GM18870 (cell line): ENCODE measurements at regions not wholly inside any gene's neighbourhood (a gene's known extent, or its start where the extent isn't known, plus 50 kb on each side); places are given as distances from the start of the nearest gene placed in this dataset.
"Not testable (repeated sequence)": the region's sequence is repeated elsewhere in the genome, so short reads cannot be mapped to it uniquely, and the experiment has no call there.

Source experiments
- ATAC-seq: cut with Tn5 transposase; IDR thresholded peaks from one replicate; pipeline ENCODE4 v1.9.1; 2021; ENCODE audit warnings: moderate library complexity; ENCODE audit not compliant: unreplicated experiment

DNA sequence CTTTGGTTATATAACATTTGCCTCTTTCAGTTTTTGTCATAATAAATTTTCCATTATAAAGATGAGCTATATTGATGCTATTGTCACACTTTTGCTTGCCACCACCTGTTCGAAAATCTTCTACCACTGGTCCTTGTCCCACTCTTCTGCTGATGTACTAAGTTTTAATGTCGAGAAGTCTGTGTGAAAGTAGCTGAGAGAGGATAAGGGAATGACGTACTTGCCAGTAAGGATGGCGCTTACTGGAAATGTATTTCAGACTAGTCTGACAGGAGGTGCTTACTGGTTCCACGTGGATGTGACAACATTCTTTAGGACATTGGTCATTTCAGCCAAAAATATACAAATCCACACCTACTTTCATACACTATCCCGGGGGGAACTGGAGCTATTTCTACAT is 132.7 kb upstream of the NR3C2 start:
- no peak for ATAC-seq

DNA sequence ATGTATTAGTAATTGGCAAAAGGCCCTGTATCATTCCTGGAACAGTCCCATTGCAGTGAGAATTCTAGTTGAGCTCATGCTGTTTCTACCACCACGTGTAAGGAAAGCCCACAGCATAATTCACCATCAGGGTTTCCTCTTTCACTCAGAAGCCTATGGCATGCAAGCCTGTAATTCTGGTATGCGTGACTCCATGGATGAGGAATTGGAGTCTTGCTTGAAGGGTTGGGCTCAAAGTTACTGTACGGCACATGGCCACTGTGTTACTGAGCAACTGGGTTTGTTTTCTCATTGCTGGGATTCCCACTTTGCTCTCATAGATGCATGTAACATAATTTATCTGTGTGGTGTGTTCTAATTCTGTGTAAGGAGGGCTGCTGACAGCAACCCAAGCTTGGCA is 132.3 kb upstream of the NR3C2 start:
- ATAC-seq = no peak

DNA sequence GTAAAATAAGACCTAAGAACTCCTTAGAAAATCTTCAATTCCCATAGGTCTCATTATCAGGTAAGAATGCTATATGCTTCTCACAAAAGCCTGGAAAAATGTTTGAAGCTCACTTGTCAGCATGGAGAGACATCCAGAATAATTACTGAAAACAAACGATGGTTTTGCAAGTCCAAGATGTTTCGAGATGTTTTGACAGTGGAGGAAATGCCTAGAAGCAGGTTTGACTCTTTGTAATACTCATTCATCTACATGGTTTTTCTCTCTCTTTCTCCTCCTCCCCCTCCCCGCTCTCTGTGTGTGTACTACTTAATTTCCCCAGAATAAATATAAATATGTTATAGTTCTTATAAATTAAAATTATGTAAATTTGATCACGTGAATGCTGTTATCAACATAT is 131.9 kb upstream of the NR3C2 start:
- no peak for ATAC-seq

DNA sequence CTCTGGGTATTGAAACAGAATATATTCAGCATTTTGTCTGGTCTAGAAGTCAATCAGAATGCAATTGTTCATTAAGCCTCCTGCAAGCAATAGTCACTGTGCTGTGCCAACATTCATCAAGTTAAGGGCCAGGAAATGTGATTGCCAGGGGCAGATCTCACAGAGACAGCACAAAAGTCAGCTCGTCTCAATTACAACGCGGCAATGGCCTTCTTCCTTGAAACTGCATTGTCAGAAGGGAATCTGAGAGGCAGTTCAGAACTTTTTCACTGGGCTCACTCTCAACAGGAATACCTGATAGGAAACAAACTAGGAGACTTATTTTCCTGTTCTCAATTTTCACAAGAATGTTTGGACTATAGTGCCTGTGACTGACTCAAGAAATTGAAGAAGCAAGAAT is 131.1 kb upstream of the NR3C2 start:
- no peak for ATAC-seq

DNA sequence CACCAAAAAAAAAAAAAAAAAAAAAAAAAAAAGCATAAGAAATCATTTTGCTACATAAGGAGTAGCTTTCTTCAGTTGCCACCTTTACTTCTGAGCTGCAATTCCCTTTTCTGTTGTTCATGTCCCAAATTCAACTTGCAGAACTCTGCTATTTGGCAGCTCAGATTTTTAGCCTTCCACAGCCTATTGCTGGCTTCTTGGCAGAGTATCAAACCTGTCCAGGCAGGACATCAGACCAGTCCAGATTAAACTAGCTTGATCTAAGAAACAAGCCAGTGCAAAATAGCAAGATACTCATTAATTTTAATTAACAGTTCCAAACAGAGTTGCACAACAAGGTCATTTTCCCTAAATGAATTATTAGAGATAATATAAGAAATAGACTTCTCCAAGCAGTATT is 123.6 kb upstream of the NR3C2 start:
- ATAC-seq = no peak

DNA sequence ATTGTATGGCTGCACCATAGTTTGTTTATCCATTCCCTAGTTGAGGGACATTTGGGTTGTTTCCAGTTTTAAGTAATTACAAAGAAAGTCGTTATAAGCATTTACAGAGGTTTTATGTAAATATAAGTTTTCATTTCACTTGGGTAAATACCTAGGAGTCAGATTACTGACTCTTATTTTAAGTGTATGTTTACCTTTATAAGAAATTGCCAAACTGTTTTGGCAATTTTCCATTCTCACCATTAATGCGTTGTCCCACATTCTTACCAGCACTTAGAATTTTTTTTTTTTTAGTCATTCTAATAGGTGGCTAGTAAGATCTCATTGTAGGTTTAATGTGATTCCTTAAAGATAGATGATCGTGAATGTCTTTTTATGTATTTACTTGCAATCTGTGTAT is 121.5 kb upstream of the NR3C2 start:
- ATAC-seq = no peak

DNA sequence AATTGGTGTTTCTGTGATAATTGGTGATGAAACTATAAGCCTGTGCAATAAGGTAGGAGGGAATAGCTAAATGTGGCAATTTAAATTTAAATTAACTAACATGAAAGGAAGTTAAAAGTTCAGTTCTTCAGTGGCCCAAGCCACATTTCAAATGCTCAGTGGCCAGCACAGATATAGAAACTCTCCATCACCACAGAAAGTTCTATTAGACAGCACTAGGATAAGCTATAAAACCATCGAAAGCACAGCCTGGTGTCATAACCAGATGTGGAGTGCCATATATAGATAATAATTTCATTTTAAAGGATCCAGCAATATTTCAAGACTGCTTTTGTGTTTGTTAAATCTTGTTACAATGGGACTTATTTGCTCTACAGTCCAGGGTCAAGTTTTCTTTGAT is 119.3 kb upstream of the NR3C2 start:
- no peak for ATAC-seq

DNA sequence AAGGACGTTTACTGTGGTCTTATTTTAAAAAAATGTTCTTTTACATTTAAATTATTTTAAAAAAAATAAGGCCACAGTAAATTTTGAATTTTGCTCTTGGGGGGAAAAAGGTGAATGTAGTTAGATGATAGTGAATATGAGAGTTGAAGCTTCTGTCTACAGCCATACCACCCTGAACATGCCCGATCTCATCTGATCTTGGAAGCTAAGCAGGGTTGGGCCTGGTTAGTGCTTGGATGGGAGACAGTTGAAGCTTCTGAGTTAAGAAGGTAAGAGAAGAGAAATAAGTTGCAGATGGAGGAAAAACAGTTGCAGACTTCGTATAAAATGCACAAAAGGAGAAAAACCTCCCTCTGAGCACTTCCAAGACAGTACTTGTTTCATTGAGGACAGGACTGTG is 115.6 kb upstream of the NR3C2 start:
- ATAC-seq = no peak

DNA sequence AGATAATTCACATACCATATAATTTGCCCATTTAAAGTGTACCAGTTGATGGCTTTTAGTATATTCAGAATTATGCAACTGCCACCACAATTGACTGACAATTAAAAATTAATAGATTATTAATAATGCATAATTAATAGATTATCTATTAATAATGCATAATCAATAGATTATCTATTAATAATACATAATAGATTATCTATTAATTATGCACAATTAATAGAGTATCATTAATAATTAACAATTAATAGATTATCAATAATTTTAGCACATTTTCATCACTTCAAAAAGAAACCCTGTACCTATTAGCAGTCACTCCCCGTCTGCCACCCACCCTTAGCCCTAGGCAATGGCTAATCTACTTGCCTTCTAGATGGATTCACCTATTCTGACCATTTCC is 108.6 kb upstream of the NR3C2 start:
- no peak for ATAC-seq

DNA sequence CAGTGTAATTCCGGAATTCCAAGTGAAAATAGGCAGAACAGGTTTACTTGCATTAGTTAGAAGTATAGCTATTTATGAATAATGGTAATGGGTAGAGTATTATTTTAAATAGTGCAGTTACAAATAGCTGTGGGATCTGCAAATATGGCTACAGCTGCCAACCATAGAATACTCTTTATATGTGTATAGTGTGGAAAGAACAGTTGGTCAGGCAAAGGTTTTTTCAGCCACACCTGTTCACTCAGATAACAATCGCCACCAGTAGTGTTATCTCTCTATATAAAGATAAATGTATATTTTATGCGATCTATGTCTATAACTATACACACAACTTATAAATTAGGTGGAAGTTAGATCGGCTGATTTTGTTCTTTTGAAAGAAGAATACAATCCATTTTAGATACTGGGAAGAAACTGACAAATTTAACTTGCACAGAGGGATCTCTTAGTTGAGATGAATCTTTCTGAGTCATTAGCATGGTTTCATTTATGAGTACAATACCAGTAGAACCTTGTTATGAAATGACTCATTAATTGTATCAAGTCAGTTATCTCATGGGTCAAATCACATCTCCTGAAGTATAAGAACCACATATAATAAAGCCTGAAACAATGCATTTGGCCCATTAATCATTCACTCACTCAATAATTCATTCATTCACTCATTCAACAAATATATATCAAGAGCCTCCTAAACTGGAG is 100.9 kb upstream of the NR3C2 start:
- ATAC-seq = peak; percentile 62

DNA sequence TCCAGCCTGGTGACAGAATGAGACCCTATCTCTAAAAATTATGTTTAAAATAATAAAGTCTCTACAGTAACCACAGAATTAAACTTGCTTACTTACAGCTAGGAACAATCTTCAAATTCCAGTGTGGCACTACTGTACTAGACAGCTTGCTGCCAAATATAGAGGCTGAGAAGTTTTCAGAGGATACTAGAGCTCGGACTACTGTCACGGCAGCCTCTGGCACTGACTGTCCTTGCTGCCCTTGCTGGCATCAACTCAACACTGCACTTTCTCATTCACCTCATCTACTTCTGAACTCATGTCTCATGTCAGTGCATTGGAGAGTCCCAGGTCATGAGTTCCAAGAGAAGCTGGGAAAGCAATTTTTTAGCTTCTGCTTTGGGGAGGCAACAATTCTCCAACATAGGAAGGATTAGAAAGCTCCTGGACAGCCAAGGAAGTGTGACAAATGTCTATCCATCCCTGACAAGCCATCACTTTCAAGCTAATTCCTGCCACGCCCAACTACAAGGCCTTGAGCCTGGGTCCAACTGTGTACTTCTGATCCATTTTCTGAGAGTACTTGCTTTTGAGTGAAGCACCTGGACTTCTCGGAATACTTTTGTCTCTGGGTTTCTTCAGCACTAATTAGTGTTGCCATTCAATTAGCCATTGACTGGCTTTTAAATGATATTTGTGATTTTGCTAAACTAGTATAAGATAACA is 98.6 kb upstream of the NR3C2 start:
- no peak for ATAC-seq

DNA sequence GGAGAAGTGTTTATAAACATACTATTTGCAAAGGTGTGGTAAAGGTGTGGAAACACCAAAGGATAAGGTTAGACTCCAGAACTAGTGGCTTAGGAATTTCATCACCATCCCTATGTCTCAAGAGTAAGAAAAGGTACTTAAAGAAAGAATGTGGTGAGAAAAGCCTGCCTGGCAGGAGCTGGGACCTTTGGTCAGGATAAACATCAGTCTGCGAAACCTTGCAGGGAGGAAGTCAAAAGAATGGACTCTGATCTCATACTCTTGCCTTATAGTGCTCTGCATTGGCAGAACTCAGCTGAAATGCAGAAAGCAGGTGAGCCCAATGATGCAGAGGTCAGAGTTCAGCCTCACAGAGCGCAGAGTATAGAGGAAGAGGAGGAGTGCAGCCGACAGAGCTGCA is 97.2 kb upstream of the NR3C2 start:
- no peak for ATAC-seq

DNA sequence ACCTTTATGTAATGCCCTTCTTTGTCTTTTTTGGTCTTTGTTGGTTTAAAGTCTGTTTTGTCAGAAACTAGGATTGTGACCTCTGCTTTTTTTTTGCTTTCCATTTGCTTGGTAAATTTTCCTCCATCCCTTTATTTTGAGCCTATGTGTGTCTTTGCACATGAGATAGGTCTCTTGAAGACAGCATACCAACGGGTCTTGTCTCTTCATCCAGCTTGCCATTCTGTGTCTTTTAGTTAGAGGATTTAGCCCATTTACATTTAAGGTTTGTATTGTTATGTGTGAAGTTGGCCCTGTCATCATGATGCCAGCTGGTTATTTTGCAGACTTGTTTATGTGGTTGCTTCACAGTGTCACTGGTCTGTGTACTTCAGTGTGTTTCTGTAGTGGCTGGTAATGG is 91.6 kb upstream of the NR3C2 start:
- not testable (repeated sequence) for ATAC-seq

DNA sequence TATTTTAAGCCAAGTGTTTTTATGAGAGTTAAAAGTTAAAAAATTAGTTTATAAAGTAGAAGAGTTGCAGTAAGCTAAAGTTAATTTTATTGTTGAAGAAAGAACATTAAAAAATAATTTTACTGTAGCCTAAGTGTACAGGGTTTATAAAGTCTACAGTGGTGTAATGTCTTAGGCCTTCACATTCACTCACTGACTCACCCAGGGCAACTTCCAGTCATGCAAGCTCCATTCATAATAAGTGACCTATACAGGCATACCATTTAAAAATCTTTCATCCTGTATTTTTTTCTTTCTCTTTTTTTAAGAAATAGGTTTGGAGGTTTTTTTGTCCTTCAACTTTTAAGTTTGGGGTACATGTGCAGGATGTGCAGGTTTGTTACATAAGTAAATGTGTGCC is 87.9 kb upstream of the NR3C2 start:
- no peak for ATAC-seq

DNA sequence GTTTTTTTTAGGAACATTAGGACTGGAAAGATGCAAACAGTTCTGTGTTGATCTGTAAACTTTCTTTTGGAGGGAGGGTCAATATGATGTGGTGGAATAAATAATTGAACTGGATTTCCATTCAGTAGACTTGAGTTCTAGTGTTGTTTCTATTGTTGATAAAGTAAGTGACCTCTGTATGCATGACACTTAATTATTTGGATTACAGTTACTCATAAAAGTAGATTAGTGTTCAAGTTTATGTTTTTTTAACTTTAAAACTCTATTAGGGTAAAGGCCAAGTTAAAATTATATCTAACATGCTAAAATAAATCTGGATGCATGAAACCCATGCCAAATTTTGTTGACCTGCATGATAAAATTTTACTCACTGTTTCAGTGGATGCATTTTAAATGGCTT is 85.4 kb upstream of the NR3C2 start:
- ATAC-seq = no peak

DNA sequence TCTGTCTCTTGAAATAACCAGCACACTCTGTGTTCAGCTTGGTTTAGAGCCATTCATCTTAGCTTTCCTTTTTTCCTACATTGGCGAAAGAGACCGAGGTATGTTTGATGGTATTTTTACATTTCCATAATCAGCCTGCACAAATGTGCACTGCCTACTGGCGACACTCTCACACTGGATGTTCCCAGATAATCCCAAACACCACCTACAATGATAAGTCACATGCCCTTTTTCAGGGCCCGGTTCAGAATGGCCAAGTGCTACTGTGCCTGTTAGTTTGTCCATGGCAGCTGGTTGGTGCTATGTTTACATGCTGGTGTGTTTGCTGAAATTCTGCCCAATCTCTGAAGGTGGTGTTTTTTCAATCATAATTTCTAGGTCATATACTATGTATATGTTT is 80.8 kb upstream of the NR3C2 start:
- ATAC-seq = no peak

DNA sequence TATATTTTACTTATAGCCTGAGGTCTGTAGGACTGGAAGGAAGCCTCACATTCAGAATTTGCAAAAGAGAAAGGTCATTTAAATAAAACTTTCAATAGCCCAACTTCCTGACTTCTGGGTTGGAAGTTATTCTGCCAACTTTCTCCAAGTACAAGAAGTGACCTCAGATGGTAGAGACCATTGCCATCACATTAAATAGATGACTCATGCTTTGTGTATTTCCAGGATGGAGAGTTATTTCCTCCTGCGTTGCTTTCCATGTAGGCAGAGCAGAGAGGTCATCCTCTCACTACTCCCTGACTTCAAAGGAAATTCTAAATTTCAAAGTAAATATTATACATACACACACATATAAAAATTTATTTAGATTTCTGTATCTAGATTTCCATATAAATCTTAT is 73.0 kb upstream of the NR3C2 start:
- ATAC-seq = no peak

DNA sequence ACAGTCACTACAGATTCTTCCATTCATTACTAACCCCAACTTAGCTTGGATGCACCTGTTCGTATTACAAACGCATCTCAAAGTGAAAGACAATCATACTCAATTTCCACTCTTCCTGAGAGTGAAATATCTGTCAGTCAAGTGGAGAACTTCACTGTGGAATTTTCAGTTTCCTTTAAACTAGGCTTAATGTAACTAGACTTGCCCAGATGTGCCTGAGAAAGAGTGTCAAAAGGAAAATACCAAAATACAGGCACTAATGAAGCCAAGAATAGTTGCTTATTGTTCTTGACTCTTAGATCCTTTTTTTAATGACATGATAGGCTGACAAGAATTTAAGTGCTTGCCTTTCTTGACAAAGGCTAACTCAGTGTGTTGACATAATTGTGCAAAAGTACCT is 72.4 kb upstream of the NR3C2 start:
- ATAC-seq = no peak

DNA sequence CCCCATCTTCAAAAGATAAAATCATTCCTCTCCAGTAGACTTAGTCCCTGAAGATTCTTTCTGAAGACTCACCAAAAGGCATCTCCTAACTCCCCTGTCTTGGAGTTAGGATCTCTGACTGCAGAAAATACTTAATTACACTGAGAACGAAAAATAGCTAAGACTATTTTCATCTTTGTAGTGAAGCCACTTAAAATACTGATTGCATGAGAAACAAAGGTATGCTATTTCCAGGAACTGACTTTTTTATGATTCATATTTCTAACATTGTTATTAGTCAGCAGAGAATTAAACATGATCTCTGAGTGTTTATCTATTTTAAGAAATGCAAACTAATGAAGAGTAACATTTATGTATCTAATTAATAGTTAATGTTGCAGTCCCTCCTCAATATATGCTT is 71.8 kb upstream of the NR3C2 start:
- no peak for ATAC-seq

DNA sequence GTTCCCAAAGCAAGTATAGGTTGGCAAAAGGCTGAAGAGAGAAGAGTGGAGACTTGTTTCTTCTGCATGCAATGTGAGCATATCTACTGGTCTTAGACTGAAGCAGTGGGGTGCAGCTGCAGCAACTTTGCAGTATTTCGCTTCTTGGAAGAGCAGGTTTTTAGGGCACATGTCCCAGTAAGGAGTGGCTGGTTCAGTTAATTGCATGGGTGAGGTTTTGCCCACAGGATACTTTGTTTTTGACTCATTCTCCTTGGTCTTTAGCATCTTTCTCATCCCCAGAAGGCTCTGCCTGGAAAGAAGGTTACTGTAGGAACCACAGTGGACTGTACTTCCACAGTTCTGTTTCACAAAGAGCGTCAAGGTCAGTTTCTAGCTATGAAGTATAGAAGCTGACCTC is 68.0 kb upstream of the NR3C2 start:
- ATAC-seq = no peak

DNA sequence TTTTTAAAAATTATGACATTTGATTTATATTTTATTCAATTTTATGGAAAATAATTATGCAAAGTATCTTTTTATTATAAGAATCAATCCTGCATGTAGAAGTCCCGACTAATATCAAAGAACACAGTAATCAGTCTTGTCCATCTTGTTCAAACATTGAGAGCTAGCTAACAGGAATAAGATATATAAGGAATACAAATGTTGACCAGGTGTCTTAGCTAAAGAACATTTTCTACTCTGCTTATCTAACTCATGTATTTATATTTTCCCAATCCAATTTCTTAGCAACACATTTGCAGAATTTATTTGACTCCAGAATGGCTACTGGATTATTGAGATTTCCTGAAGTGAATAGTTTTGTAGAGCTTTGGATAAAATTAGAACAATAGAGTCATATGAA is 61.5 kb upstream of the NR3C2 start:
- no peak for ATAC-seq

DNA sequence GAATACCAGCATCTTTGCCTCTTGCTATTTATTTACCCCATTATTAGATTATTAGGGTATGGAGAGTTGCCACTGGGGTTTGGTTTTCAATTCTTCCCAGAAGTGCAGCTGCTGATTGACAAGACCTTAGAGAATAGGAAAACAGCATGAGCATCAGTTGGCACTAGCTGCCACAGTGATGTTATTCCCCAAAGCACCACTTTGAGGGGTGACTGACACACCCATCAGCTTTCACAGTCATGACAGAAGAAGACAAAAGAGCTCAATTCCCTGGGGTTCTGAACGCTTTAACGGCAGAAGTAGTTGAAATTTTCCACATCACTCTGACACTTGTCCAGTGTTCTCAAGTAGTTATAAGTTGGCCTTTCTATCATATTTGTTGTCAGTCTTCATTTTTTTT is 55.0 kb upstream of the NR3C2 start:
- ATAC-seq = no peak

DNA sequence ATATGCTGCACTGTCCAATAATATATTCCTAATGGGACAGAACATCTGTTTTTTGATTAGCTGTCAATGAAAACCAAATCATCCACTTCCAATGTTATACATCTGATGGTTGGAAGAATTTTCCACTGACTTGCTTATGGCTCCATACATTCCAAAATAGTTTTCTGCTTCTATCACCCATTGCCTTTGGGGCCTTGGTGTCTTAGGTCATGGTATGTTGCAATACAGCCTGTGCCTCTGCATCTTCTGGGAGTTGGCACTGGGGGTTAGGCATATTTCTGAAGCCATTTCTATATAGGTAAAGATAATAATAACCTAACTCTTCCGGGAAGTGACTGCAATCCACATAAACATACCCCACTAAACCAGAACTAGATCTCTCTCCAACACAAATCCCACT is 53.2 kb upstream of the NR3C2 start:
- no peak for ATAC-seq
